HCT116 (cell line): ENCODE measurements at regions not wholly inside any gene's neighbourhood (a gene's known extent, or its start where the extent isn't known, plus 50 kb on each side); places are given as distances from the start of the nearest gene placed in this dataset.

Experiments used
- ATAC-seq: fragments of 200-7000 bp; cut with Tn5 transposase; 2 replicates; pipeline ENCODE4 v1.9.1; 2020; ENCODE audit warnings: mild to moderate bottlenecking, moderate library complexity
- BruUV-seq: library from RNA; stranded (reverse); fragments of 400-500 nt; replicated peaks from 2 replicates; lab custom pipeline; 2021; lab: Mats Ljungman, UMichigan
- CTCF ChIA-PET: fragments of 300-600 bp; sonication (Branson Sonifier 250); formaldehyde crosslinking; loops from one replicate; lab custom pipeline; 2021; ENCODE audit warnings: antibody characterized with exemption; lab: Charles Lee
- POLR2A ChIA-PET: fragments of 300-600, 350-600 bp; sonication (Branson Sonifier 250); formaldehyde crosslinking; loops from one replicate; lab custom pipeline; 2021; ENCODE audit warnings: antibody characterized with exemption; lab: Charles Lee
- RAD21 ChIA-PET, 2 experiments: fragments of 300-600 bp; sonication (Branson Sonifier 250); formaldehyde crosslinking; loops; one replicate each; lab custom pipeline; 2023; ENCODE audit warnings: low total read pairs in 2 of 2; ENCODE audit not compliant: uncharacterized antibody in 2 of 2, unreplicated experiment in 2 of 2, low non-redundant PET in 1 of 2; lab: Charles Lee
- DNase-seq: peaks from one replicate; pipeline ENCODE4 v3.0.0-alpha.2; 2010; ENCODE audit warnings: low read depth, low spot score
- H2AFZ ChIP-seq: fragments of 200-600 bp; shearing (Covaris generic), sonication (generic); 2 replicates; pipeline ENCODE4 v1.6.1; 2017; ENCODE audit warnings: low read depth, mixed run types, mixed read lengths, antibody characterized with exemption, low read length; ENCODE audit not compliant: poor library complexity, severe bottlenecking
- H3K27ac ChIP-seq: 2 replicates; pipeline ENCODE4 v1.5.1; 2012; ENCODE audit warnings: low read depth, low read length
- H3K27me3 ChIP-seq: fragments of 200-600 bp; sonication (generic); 2 replicates; pipeline ENCODE4 v1.6.1; 2016; ENCODE audit warnings: mixed run types, low read length, mixed read lengths; ENCODE audit not compliant: insufficient read depth
- H3K36me3 ChIP-seq, 2 experiments: fragments of 200-500 bp in 1 of 2; fragments of 200-600 bp in 1 of 2; sonication (Bioruptor generic) in 1 of 2; sonication (generic) in 1 of 2; 2 replicates each; pipeline versions ENCODE4 v1.5.1 to v1.6.1; 2014 to 2016; ENCODE audit warnings: low read length in 2 of 2, inconsistent platforms in 1 of 2, mixed read lengths in 1 of 2, mixed run types in 1 of 2; ENCODE audit not compliant: insufficient read depth in 2 of 2, control insufficient read depth in 1 of 2
- H3K4me1 ChIP-seq, 2 experiments: fragments of 200-600 bp in 1 of 2; sonication (generic) in 1 of 2; 2 replicates each; pipeline versions ENCODE4 v1.5.1 to v1.6.1; 2012 to 2017; ENCODE audit warnings: low read length in 2 of 2, inconsistent platforms in 1 of 2, mild to moderate bottlenecking in 1 of 2, mixed read lengths in 1 of 2, mixed run types in 1 of 2, moderate library complexity in 1 of 2; ENCODE audit not compliant: insufficient read depth in 2 of 2, control insufficient read depth in 1 of 2
- H3K4me2 ChIP-seq: fragments of 200-600 bp; sonication (generic); 2 replicates; pipeline ENCODE4 v1.6.1; 2017; ENCODE audit warnings: mixed run types, low read length, mixed read lengths
- H3K4me3 ChIP-seq, 2 experiments: fragments of 200-600 bp in 1 of 2; sonication (generic) in 1 of 2; replicated peaks in 1 of 2; 2 replicates each; pipeline ENCODE4 v1.5.1; 2011 to 2016; ENCODE audit warnings: low read length in 2 of 2, control low read depth in 1 of 2, low read depth in 1 of 2, mild to moderate bottlenecking in 1 of 2, mixed read lengths in 1 of 2, mixed run types in 1 of 2
- H3K79me2 ChIP-seq: fragments of 200-600 bp; sonication (generic); 2 replicates; pipeline ENCODE4 v1.6.1; 2017; ENCODE audit warnings: mild to moderate bottlenecking, mixed run types, low read length, moderate library complexity, mixed read lengths; ENCODE audit not compliant: insufficient read depth
- H3K9ac ChIP-seq: fragments of 200-600 bp; sonication (generic); 2 replicates; pipeline ENCODE4 v1.6.1; 2016; ENCODE audit warnings: low read length, mixed read lengths
- H3K9me2 ChIP-seq: fragments of 200-600 bp; sonication (generic), shearing (Covaris generic); 2 replicates; pipeline ENCODE4 v1.6.1; 2017; ENCODE audit warnings: mixed run types, mild to moderate bottlenecking, moderate library complexity; ENCODE audit not compliant: insufficient read depth
- H3K9me3 ChIP-seq, 2 experiments: fragments of 200-500 bp in 1 of 2; fragments of 200-600 bp in 1 of 2; sonication (Bioruptor generic) in 1 of 2; sonication (generic) in 1 of 2; 2 replicates each; pipeline ENCODE4 v1.6.1; 2014 to 2017; ENCODE audit warnings: low read length in 2 of 2, mixed read lengths in 2 of 2, inconsistent platforms in 1 of 2, low read depth in 1 of 2, mild to moderate bottlenecking in 1 of 2, mixed run types in 1 of 2, moderate library complexity in 1 of 2; ENCODE audit not compliant: control insufficient read depth in 1 of 2, insufficient read depth in 1 of 2
- H4K20me1 ChIP-seq: fragments of 200-600 bp; sonication (generic), shearing (Covaris generic); 2 replicates; pipeline ENCODE4 v1.6.1; 2017; ENCODE audit warnings: mixed run types, mild to moderate bottlenecking, moderate library complexity; ENCODE audit not compliant: insufficient read depth
- ATF3 ChIP-seq: IDR thresholded peaks from 2 replicates; pipeline ENCODE4 v1.6.1; 2012
- CBX3 ChIP-seq: IDR thresholded peaks from 2 replicates; pipeline ENCODE4 v1.6.1; 2012; ENCODE audit warnings: low read depth
- CEBPB ChIP-seq: IDR thresholded peaks from 2 replicates; pipeline ENCODE4 v1.6.1; 2012; ENCODE audit warnings: low read depth
- CTCF ChIP-seq, 3 experiments: fragments of 200-600 bp in 1 of 3; sonication (generic) in 1 of 3; IDR thresholded peaks in 2 of 3; conservative IDR thresholded peaks in 1 of 3; 2 replicates each; pipeline ENCODE4 v1.5.1; 2012 to 2017; ENCODE audit warnings: low read depth in 2 of 3, low read length in 2 of 3, antibody characterized with exemption in 1 of 3, borderline replicate concordance in 1 of 3, control low read depth in 1 of 3, mild to moderate bottlenecking in 1 of 3, mixed read lengths in 1 of 3, mixed run types in 1 of 3, moderate library complexity in 1 of 3; ENCODE audit not compliant: insufficient read depth in 1 of 3
- EGR1 ChIP-seq: IDR thresholded peaks from 2 replicates; pipeline ENCODE4 v1.6.1; 2012; ENCODE audit warnings: low read depth
- ELF1 ChIP-seq: IDR thresholded peaks from 2 replicates; pipeline ENCODE4 v1.6.1; 2012; ENCODE audit warnings: low read depth, borderline replicate concordance
- FOSL1 ChIP-seq: IDR thresholded peaks from 2 replicates; pipeline ENCODE4 v1.6.1; 2012; ENCODE audit warnings: low read depth
- JUND ChIP-seq: IDR thresholded peaks from 2 replicates; pipeline ENCODE4 v1.6.1; 2012
- POLR2AphosphoS5 ChIP-seq: IDR thresholded peaks from 2 replicates; pipeline ENCODE4 v1.6.1; 2011; ENCODE audit warnings: mild to moderate bottlenecking, low read depth, low read length, moderate library complexity
- RAD21 ChIP-seq: IDR thresholded peaks from 2 replicates; pipeline ENCODE4 v1.6.1; 2012; ENCODE audit warnings: low read depth, mild to moderate bottlenecking
- SIN3A ChIP-seq: IDR thresholded peaks from 2 replicates; pipeline ENCODE4 v1.6.1; 2012; ENCODE audit warnings: low read depth
- TCF7L2 ChIP-seq: IDR thresholded peaks from 2 replicates; pipeline ENCODE4 v1.7.0; 2011; ENCODE audit warnings: borderline replicate concordance, inconsistent platforms; ENCODE audit not compliant: insufficient read depth, insufficient read length; ENCODE audit errors: extremely low read depth
- ZBTB33 ChIP-seq: IDR thresholded peaks from 2 replicates; pipeline ENCODE4 v1.6.1; 2011; ENCODE audit warnings: mild to moderate bottlenecking, low read length, moderate library complexity; ENCODE audit not compliant: insufficient replicate concordance; ENCODE audit errors: extremely low read depth
- ZNF274 ChIP-seq: fragments of 200-500 bp; sonication (Bioruptor generic); IDR thresholded peaks from 2 replicates; pipeline ENCODE4 v1.6.1; 2014; ENCODE audit warnings: mild to moderate bottlenecking, low read depth, low read length, inconsistent platforms
- intact Hi-C: fragments of 100-400 bp; cut with micrococcal nuclease; formaldehyde crosslinking; loops from 2 replicates; pipeline ENCODE4 v1.10.0; 2022

GRCh38 chr12:131425112-131426075 lies 285.5 kb upstream of the SFSWAP start:
- Histone ChIP-seq H3K79me2 (no peaks in the 10 kb centered on the region), H3K4me2 (no peak overlapping the region), H3K4me1 (peaks cover 4 to 15% of the 10 kb centered on the region in 2 experiments; a peak in 3 of 4 replicates), H3K9me2 (no peaks in the 10 kb centered on the region), H3K27me3 (0 out of 2 replicates have a peak, but pooled peaks cover 8% of the 10 kb centered on the region), H3K36me3 (no peaks in the 10 kb centered on the region), H4K20me1 (no peaks in the 10 kb centered on the region), H3K27ac (no peak overlapping the region), H2AFZ (no peak overlapping the region), H3K9me3 (no peaks in the 10 kb centered on the region), H3K9ac (no peak overlapping the region), H3K4me3 (no peak overlapping the region)
- ATAC-seq (no peak), DNase-seq (no peak)
- ChIA-PET RAD21 (no interaction called here), CTCF (no interaction called here), POLR2A (no interaction called here)
- TF ChIP-seq JUND = no peak
- no TSS peak for BruUV-seq
- intact Hi-C loops = no loop called here

GRCh38 chr12:131428091-131428685 lies 282.7 kb upstream of the SFSWAP start:
- no TSS peak for BruUV-seq
- Histone ChIP-seq H3K9me3 (no peaks in the 10 kb centered on the region), H3K4me1 (peaks cover 4 to 15% of the 10 kb centered on the region in 2 experiments; a peak in 3 of 4 replicates), H3K79me2 (no peaks in the 10 kb centered on the region), H3K4me2 (no peak overlapping the region), H2AFZ (no peak overlapping the region), H3K27ac (no peak overlapping the region), H3K9me2 (no peaks in the 10 kb centered on the region), H3K27me3 (no peaks in the 10 kb centered on the region), H3K4me3 (no peak overlapping the region), H3K9ac (no peak overlapping the region), H4K20me1 (no peaks in the 10 kb centered on the region), H3K36me3 (no peaks in the 10 kb centered on the region)
- intact Hi-C loops = no loop called here
- DNase-seq (no peak), ATAC-seq (no peak)
- CTCF ChIA-PET = no interaction called here
- RAD21 ChIA-PET = interaction anchor here in 1 of 2 experiments (0.7 kb wide), 1 partner anchor 27 kb away, joined by 3 read pairs; no protein-coding TSS in a partner anchor
- POLR2A ChIA-PET = no interaction called here
- no peak for TF ChIP-seq SIN3A
- TF ChIP-seq POLR2AphosphoS5 = no peak
- no peak for TF ChIP-seq ZNF274
- TF ChIP-seq FOSL1 = no peak
- no peak for TF ChIP-seq JUND
- TF ChIP-seq ATF3 = no peak
- no peak for TF ChIP-seq EGR1
- TF ChIP-seq ELF1 = no peak
- TF ChIP-seq TCF7L2 = no peak
- no peak for TF ChIP-seq CBX3
- TF ChIP-seq RAD21 = no peak
- no peak for TF ChIP-seq ZBTB33
- TF ChIP-seq CTCF (IDR thresholded peaks at IDR 0.05 in 2 of 3, conservative IDR thresholded peaks at IDR 0.05 in 1 of 3; ENCODE audit: borderline replicate concordance in 1 of 3, insufficient read depth in 1 of 3, low read depth in 2 of 3, low read length in 2 of 3) = no peak
- TF ChIP-seq CEBPB = no peak
